A673 (cell line): ENCODE measurements at regions not wholly inside any gene's neighbourhood (a gene's known extent, or its start where the extent isn't known, plus 50 kb on each side); places are given as distances from the start of the nearest gene placed in this dataset.

Experiments used
- EZH2 ChIP-seq: fragments of 200-600 bp; sonication (generic); IDR thresholded peaks from 2 replicates; pipeline ENCODE4 v1.6.1; 2017; ENCODE audit warnings: borderline replicate concordance, low read depth, mild to moderate bottlenecking, mixed read lengths, antibody characterized with exemption, low read length; ENCODE audit not compliant: poor library complexity, severe bottlenecking
- TF ChIP-seq, protein P1 (sequence below): fragments of 300-800, 200-600 bp; sonication (generic); conservative IDR thresholded peaks from 2 replicates; pipeline ENCODE4 v1.5.1; 2017; ENCODE audit warnings: low read depth, mild to moderate bottlenecking, antibody characterized with exemption, low read length, moderate library complexity, mixed read lengths

DNA sequence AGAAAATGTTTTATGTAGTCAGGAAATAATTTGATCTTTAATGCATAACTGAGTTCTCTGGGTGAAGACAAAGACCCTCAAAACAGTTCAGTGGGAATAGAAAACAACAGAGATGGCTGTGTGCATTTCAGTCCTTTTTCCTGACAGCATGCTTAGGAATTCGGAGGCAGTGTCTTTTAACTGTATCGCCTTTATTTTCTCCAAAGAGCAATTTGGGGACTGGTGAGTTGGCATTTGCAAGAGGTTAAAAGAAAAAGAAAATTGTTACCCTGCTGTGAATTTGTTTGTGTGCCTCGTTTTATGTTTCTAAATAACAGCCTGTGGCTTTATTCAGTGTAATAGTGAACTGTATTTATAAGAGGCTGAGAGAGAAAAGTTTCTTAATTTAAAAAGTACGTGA is 227.8 kb upstream of the DMAC1 start:
- TF ChIP-seq, protein P1, sequence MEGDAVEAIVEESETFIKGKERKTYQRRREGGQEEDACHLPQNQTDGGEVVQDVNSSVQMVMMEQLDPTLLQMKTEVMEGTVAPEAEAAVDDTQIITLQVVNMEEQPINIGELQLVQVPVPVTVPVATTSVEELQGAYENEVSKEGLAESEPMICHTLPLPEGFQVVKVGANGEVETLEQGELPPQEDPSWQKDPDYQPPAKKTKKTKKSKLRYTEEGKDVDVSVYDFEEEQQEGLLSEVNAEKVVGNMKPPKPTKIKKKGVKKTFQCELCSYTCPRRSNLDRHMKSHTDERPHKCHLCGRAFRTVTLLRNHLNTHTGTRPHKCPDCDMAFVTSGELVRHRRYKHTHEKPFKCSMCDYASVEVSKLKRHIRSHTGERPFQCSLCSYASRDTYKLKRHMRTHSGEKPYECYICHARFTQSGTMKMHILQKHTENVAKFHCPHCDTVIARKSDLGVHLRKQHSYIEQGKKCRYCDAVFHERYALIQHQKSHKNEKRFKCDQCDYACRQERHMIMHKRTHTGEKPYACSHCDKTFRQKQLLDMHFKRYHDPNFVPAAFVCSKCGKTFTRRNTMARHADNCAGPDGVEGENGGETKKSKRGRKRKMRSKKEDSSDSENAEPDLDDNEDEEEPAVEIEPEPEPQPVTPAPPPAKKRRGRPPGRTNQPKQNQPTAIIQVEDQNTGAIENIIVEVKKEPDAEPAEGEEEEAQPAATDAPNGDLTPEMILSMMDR, result no peak
- TF ChIP-seq EZH2, result no peak
